Right atrium auricular region (tissue), 2 donors: ENCODE measurements at regions not wholly inside any gene's neighbourhood (a gene's known extent, or its start where the extent isn't known, plus 50 kb on each side); places are given as distances from the start of the nearest gene placed in this dataset.
A peak's percentile ranks its signal among the peaks of the same experiment; 100 is the strongest.

Experiments
- DNase-seq: peaks from one replicate; pipeline ENCODE4 v3.0.0-alpha.2; 2019; ENCODE audit warnings: low spot score
- H3K27ac ChIP-seq, 2 donors: fragments of 200-600 bp; sonication (generic); 1 replicate in 1 of 2; 2 replicates in 1 of 2; pipeline ENCODE4 v1.5.1; 2016 to 2019
- H3K27me3 ChIP-seq, 2 donors: fragments of 200-600 bp; sonication (generic); one replicate each; pipeline versions ENCODE4 v1.5.1 to v1.6.0; 2017 to 2019
- H3K36me3 ChIP-seq: fragments of 200-600 bp; sonication (generic); one replicate; pipeline ENCODE4 v1.5.1; 2016
- H3K4me1 ChIP-seq, 2 donors: fragments of 200-600 bp; sonication (generic); one replicate each; pipeline versions ENCODE4 v1.5.1 to v1.6.0; 2017 to 2019
- H3K4me3 ChIP-seq, 2 donors: fragments of 200-600 bp; sonication (generic); 1 replicate in 1 of 2; 2 replicates in 1 of 2; pipeline ENCODE4 v1.5.1; 2017 to 2019; ENCODE audit warnings: mild to moderate bottlenecking in 1 of 2, moderate library complexity in 1 of 2
- H3K9me3 ChIP-seq, 2 donors: fragments of 200-600 bp; sonication (generic); one replicate each; pipeline ENCODE4 v1.5.1; 2019
- TF ChIP-seq, protein P1 (sequence below), 2 donors: fragments of 200-600 bp; sonication (generic); IDR thresholded peaks; one replicate each; pipeline ENCODE4 v1.5.1; 2019; ENCODE audit warnings: antibody characterized with exemption in 2 of 2

- H3K27ac ChIP-seq: no peak overlapping the region
- H3K36me3 ChIP-seq: no peaks in the 10 kb centered on the region
- TF ChIP-seq, protein P1, sequence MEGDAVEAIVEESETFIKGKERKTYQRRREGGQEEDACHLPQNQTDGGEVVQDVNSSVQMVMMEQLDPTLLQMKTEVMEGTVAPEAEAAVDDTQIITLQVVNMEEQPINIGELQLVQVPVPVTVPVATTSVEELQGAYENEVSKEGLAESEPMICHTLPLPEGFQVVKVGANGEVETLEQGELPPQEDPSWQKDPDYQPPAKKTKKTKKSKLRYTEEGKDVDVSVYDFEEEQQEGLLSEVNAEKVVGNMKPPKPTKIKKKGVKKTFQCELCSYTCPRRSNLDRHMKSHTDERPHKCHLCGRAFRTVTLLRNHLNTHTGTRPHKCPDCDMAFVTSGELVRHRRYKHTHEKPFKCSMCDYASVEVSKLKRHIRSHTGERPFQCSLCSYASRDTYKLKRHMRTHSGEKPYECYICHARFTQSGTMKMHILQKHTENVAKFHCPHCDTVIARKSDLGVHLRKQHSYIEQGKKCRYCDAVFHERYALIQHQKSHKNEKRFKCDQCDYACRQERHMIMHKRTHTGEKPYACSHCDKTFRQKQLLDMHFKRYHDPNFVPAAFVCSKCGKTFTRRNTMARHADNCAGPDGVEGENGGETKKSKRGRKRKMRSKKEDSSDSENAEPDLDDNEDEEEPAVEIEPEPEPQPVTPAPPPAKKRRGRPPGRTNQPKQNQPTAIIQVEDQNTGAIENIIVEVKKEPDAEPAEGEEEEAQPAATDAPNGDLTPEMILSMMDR (IDR thresholded peaks at IDR 0.05): no peak
- H3K9me3 ChIP-seq: no peaks in the 10 kb centered on the region
- no peaks in the 10 kb centered on the region for H3K4me1 ChIP-seq
- no peaks in the 10 kb centered on the region for H3K27me3 ChIP-seq
- H3K4me3 ChIP-seq: no peak overlapping the region
- DNase-seq: no peak
Measured at GRCh38 chr5:154565123-154565522, 87.1 kb upstream of the HAND1 start.

GRCh38 chr5:154562244-154562880 is 84.3 kb upstream of the HAND1 start:
- Histone ChIP-seq H3K27ac (no peak overlapping the region), H3K9me3 (no peaks in the 10 kb centered on the region), H3K4me3 (no peak overlapping the region), H3K27me3 (no peaks in the 10 kb centered on the region), H3K36me3 (no peaks in the 10 kb centered on the region), H3K4me1 (no peaks in the 10 kb centered on the region)
- TF ChIP-seq, protein P1 (IDR thresholded peaks at IDR 0.05): no peak
- peak; percentile 13 for DNase-seq

DNA sequence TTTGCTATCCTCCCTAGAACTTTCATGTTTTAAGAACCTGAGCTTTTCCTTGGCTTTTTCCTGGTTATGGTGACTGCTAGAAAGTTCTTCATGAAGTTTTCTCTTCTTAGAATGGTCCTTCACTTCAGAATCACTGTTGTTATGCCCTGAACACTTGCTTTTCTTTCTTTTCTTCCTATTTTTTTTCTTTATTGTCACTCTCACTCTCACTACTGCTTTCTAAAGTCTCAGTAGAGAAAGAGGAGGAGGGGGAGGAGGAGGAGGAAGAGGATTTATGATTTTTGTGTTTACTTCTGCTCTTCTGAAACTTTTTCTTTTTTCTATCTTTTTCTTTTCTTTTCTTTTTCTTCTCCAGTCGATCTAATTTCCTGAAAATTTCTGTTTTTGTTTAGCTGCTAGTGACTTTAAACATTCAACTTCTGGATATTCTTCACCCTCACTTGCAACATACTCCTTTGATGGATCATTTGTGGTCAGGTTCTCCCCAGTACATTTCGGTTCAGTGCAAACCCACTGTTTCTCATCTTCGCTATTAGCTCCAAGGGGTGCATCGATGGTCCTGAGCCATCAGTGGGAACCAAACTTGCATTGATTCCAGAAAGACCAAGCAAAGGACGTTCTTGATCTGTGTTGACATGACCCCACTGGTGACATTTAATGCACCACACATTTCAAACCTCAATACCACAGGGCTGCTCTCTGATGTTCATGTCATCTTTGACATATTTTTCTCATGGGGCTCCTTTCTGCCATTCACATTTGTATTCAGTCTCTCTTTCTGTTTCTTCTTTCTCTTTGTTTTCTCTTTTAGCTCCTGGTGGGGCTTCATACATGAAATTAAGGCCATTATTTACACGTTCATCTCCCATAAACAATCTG is 81.6 kb upstream of the HAND1 start:
- H3K36me3 ChIP-seq: no peaks in the 10 kb centered on the region
- H3K9me3 ChIP-seq: no peaks in the 10 kb centered on the region
- no peak overlapping the region for H3K27ac ChIP-seq
- no peak for DNase-seq
- H3K4me1 ChIP-seq: no peaks in the 10 kb centered on the region
- TF ChIP-seq, protein P1 (IDR thresholded peaks at IDR 0.05): no peak
- H3K27me3 ChIP-seq: no peaks in the 10 kb centered on the region
- H3K4me3 ChIP-seq: no peak overlapping the region

GRCh38 chr5:154557548-154557947 is 79.5 kb upstream of the HAND1 start:
- TF ChIP-seq, protein P1 (IDR thresholded peaks at IDR 0.05): no peak
- H3K27me3 ChIP-seq: no peaks in the 10 kb centered on the region
- H3K4me3 ChIP-seq: no peak overlapping the region
- DNase-seq: no peak
- no peaks in the 10 kb centered on the region for H3K36me3 ChIP-seq
- H3K27ac ChIP-seq: no peak overlapping the region
- H3K4me1 ChIP-seq: no peaks in the 10 kb centered on the region
- peaks cover 0 to 10% of the 10 kb centered on the region in 2 donors for H3K9me3 ChIP-seq

- Histone ChIP-seq H3K27me3 (no peaks in the 10 kb centered on the region), H3K9me3 (peaks cover 0 to 6% of the 10 kb centered on the region in 2 donors), H3K4me3 (no peak overlapping the region), H3K27ac (no peak overlapping the region), H3K4me1 (no peaks in the 10 kb centered on the region), H3K36me3 (no peaks in the 10 kb centered on the region)
- TF ChIP-seq, protein P1 (IDR thresholded peaks at IDR 0.05): no peak
- no peak for DNase-seq
Measured at GRCh38 chr5:154547551-154547950, 69.5 kb upstream of the HAND1 start.
